HG02870 (cell line): ENCODE measurements at regions not wholly inside any gene's neighbourhood (a gene's known extent, or its start where the extent isn't known, plus 50 kb on each side); places are given as distances from the start of the nearest gene placed in this dataset.
A peak's percentile ranks its signal among the peaks of the same experiment; 100 is the strongest.
"Not testable (repeated sequence)": the region's sequence is repeated elsewhere in the genome, so short reads cannot be mapped to it uniquely, and the experiment has no call there.

Source experiments
- ATAC-seq: cut with Tn5 transposase; IDR thresholded peaks from one replicate; pipeline ENCODE4 v1.9.1; 2021; ENCODE audit warnings: mild to moderate bottlenecking, moderate library complexity; ENCODE audit not compliant: unreplicated experiment

- no peak for ATAC-seq
Observed at GRCh38 chr10:25797888-25798429, 136.1 kb upstream of the MYO3A start.

GRCh38 chr10:25804505-25804904 is 129.5 kb upstream of the MYO3A start:
- no peak for ATAC-seq

GRCh38 chr10:25805986-25806385 is 128.0 kb upstream of the MYO3A start:
- ATAC-seq, result no peak

GRCh38 chr10:25808372-25808771 is 125.7 kb upstream of the MYO3A start:
- no peak for ATAC-seq

GRCh38 chr10:25811052-25811685 is 122.9 kb upstream of the MYO3A start:
- ATAC-seq, result no peak

GRCh38 chr10:25813511-25813910 is 120.5 kb upstream of the MYO3A start:
- ATAC-seq, result no peak

GRCh38 chr10:25815236-25815635 is 118.8 kb upstream of the MYO3A start:
- ATAC-seq, result no peak

- no peak for ATAC-seq
Observed at GRCh38 chr10:25815999-25816768, 117.8 kb upstream of the MYO3A start.

- no peak for ATAC-seq
Observed at GRCh38 chr10:25817200-25817599, 116.8 kb upstream of the MYO3A start.

GRCh38 chr10:25818751-25819150 is 115.3 kb upstream of the MYO3A start:
- no peak for ATAC-seq

GRCh38 chr10:25820472-25820871 is 113.6 kb upstream of the MYO3A start:
- no peak for ATAC-seq

- peak; percentile 62 for ATAC-seq
Observed at GRCh38 chr10:25820874-25821273, 113.2 kb upstream of the MYO3A start.

GRCh38 chr10:25824050-25824449 is 110.0 kb upstream of the MYO3A start:
- no peak for ATAC-seq

GRCh38 chr10:25828475-25828874 is 105.6 kb upstream of the MYO3A start:
- no peak for ATAC-seq

GRCh38 chr10:25831080-25831479 is 102.9 kb upstream of the MYO3A start:
- ATAC-seq, result no peak

- ATAC-seq, result no peak
Observed at GRCh38 chr10:25839683-25840082, 94.3 kb upstream of the MYO3A start.

GRCh38 chr10:25840875-25841274 is 93.2 kb upstream of the MYO3A start:
- not testable (repeated sequence) for ATAC-seq

GRCh38 chr10:25842146-25842545 is 91.9 kb upstream of the MYO3A start:
- no peak for ATAC-seq

- ATAC-seq, result no peak
Observed at GRCh38 chr10:25843551-25844170, 90.4 kb upstream of the MYO3A start.

- ATAC-seq, result not testable (repeated sequence)
Observed at GRCh38 chr10:25844716-25845115, 89.3 kb upstream of the MYO3A start.

- no peak for ATAC-seq
Observed at GRCh38 chr10:25849268-25849667, 84.8 kb upstream of the MYO3A start.

- ATAC-seq, result no peak
Observed at GRCh38 chr10:25849988-25850387, 84.0 kb upstream of the MYO3A start.
